Common myeloid progenitor, CD34-positive (primary cell): ENCODE measurements at regions not wholly inside any gene's neighbourhood (a gene's known extent, or its start where the extent isn't known, plus 50 kb on each side); places are given as distances from the start of the nearest gene placed in this dataset.
"Not testable (repeated sequence)": the region's sequence is repeated elsewhere in the genome, so short reads cannot be mapped to it uniquely, and the experiment has no call there.

ENCODE experiments used
- CTCF ChIA-PET: fragments of 350-600 bp; sonication (Branson Sonifier 250); formaldehyde crosslinking; loops from one replicate; lab custom pipeline; 2021; ENCODE audit warnings: antibody characterized with exemption; lab: Charles Lee
- POLR2A ChIA-PET: fragments of 350-600 bp; sonication (Branson Sonifier 250); formaldehyde crosslinking; loops from one replicate; lab custom pipeline; 2021; ENCODE audit warnings: antibody characterized with exemption; lab: Charles Lee
- DNase-seq, 3 donors: peaks; one replicate each; pipeline versions ENCODE4 v3.0.0 to v3.0.0-alpha.2; 2013
- H3K27ac ChIP-seq, 2 experiments: 1 replicate in 1 of 2; 2 replicates in 1 of 2; pipeline ENCODE4 v1.7.0; 2013; ENCODE audit warnings: inconsistent platforms in 2 of 2, low read length in 2 of 2, mild to moderate bottlenecking in 2 of 2, low read depth in 1 of 2, moderate library complexity in 1 of 2; ENCODE audit not compliant: severe bottlenecking in 2 of 2, insufficient read depth in 1 of 2, poor library complexity in 1 of 2
- H3K27me3 ChIP-seq, 5 experiments: replicated peaks in 2 of 5; 1 replicate in 3 of 5; 2 replicates in 2 of 5; pipeline versions ENCODE4 v1.6.1 to v1.7.0; 2013; ENCODE audit warnings: low read length in 4 of 5, mild to moderate bottlenecking in 2 of 5, moderate library complexity in 2 of 5, inconsistent platforms in 1 of 5; ENCODE audit not compliant: insufficient read depth in 5 of 5, control insufficient read depth in 4 of 5
- H3K36me3 ChIP-seq, 4 experiments: 1 replicate in 2 of 4; 2 replicates in 2 of 4; pipeline versions ENCODE4 v1.6.1 to v1.7.0; 2013; ENCODE audit warnings: low read length in 3 of 4, control low read depth in 1 of 4, mild to moderate bottlenecking in 1 of 4; ENCODE audit not compliant: control insufficient read depth in 4 of 4, insufficient read depth in 4 of 4
- H3K4me1 ChIP-seq, 4 experiments: 1 replicate in 3 of 4; 2 replicates in 1 of 4; pipeline versions ENCODE4 v1.6.1 to v1.7.1; 2013; ENCODE audit warnings: low read length in 3 of 4, mild to moderate bottlenecking in 3 of 4, control low read depth in 1 of 4, inconsistent platforms in 1 of 4, moderate library complexity in 1 of 4; ENCODE audit not compliant: control insufficient read depth in 4 of 4, insufficient read depth in 4 of 4; ENCODE audit errors: control extremely low read depth in 1 of 4
- H3K4me3 ChIP-seq, 7 experiments: 1 replicate in 4 of 7; 2 replicates in 3 of 7; pipeline versions ENCODE4 v1.5.1 to v1.7.0; 2013; ENCODE audit warnings: mild to moderate bottlenecking in 7 of 7, low read length in 6 of 7, moderate library complexity in 6 of 7, inconsistent platforms in 2 of 7, low read depth in 2 of 7, control low read depth in 1 of 7; ENCODE audit not compliant: insufficient read depth in 4 of 7, control insufficient read depth in 1 of 7; ENCODE audit errors: extremely low read depth in 1 of 7
- H3K9me3 ChIP-seq, 5 experiments: 1 replicate in 4 of 5; 2 replicates in 1 of 5; pipeline versions ENCODE4 v1.6.1 to v1.7.1; 2013; ENCODE audit warnings: low read length in 4 of 5, mild to moderate bottlenecking in 2 of 5, inconsistent platforms in 1 of 5, low read depth in 1 of 5, moderate library complexity in 1 of 5; ENCODE audit not compliant: control insufficient read depth in 4 of 5, insufficient read depth in 2 of 5; ENCODE audit errors: control extremely low read depth in 1 of 5
- WGBS: methylation state at CpG from one replicate; pipeline ENCODE4 v1.1.5; 2013; ENCODE audit not compliant: insufficient coverage; 5-methylcytosine and 5-hydroxymethylcytosine counted together

DNA sequence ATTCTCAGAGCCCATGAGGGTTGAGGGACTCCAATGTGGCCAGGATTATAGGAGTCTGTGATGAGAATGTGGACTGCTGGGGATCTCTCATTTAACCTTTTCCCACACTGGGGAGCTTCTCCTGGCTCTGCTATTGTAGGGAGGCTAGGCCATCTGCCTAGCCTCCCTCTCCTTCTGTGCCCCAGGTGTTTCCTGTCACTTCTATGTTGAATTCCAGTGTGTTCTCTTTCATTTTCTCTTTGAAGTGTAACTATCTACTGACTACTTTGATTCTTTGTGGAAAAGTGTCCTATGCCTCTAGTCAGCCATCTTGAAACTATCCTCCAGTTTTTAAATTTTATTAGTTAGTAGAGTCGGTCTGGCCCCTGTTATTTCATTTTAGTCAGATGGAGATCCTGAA, 53.4 kb upstream of the ABCD2 start:
- WGBS, result 100% methylated on average over 1 of the region's 1 CpG
- CTCF ChIA-PET, result no interaction called here
- DNase-seq, result peak in 1 of 3 donors; percentile 2

DNA sequence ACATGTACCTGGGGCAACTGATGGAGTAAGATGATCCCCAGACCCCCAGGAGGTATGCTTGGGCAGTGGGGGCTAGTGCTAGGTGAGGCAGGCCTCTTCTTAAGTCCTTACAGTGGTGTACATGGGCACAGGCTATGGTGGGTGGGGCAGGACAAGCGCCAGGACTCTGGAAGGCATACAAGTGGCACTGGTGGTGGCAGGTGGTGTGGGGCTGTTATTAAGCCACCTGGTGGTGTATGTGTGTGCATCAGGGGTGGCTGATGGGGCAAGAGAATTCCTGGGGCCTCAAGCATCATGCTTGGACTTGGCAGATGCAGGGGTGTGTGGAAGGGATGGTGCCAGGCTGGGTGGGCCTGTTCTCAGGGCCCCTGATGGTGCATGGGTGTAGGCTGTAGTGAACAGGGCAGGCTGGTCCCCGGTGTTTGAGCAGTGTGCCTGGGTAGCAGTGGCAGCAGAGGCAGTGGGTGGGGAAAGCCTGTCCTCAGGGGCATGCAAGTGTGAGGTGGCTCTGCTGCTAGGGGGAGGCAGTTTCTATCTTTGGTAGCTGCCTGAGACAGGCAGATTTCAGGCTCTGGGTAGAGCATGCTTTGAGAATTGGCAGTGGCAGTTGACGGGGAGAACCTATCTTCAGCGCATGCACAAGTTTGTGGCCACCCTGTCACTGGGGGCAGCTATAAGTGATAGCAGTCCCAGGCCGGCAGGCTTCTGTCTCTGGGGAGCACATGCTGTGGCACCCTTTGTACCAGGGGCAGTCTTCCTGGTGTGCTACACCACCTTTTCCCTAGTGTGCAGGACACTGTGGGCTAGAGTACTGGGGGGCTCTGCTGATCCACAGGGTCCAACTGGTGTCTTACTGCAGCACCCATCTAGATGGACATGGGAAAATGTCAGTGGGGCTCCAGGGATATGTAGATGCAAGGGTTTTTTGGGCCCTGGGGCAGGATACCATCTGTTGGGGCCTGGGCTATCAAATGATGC, 52.6 kb upstream of the ABCD2 start:
- Histone ChIP-seq H3K36me3 (no peaks in the 10 kb centered on the region), H3K27me3 (no peaks in the 10 kb centered on the region), H3K9me3 (peaks cover 0 to 3% (median 0%) of the 10 kb centered on the region in 5 experiments), H3K4me3 (no peak overlapping the region), H3K4me1 (no peaks in the 10 kb centered on the region), H3K27ac (no peak overlapping the region)
- POLR2A ChIA-PET, result no interaction called here
- DNase-seq, result no peak
- WGBS, result 98% methylated on average over 4 of the region's 5 CpGs
- CTCF ChIA-PET, result no interaction called here

More for the DNA sequence above, 53.4 kb upstream of the ABCD2 start:
- Histone ChIP-seq H3K36me3 (no peaks in the 10 kb centered on the region), H3K27ac (no peak overlapping the region), H3K27me3 (no peaks in the 10 kb centered on the region), H3K4me3 (no peak overlapping the region), H3K4me1 (no peaks in the 10 kb centered on the region), H3K9me3 (peaks cover 0 to 3% (median 0%) of the 10 kb centered on the region in 5 experiments)
- POLR2A ChIA-PET, result no interaction called here

DNA sequence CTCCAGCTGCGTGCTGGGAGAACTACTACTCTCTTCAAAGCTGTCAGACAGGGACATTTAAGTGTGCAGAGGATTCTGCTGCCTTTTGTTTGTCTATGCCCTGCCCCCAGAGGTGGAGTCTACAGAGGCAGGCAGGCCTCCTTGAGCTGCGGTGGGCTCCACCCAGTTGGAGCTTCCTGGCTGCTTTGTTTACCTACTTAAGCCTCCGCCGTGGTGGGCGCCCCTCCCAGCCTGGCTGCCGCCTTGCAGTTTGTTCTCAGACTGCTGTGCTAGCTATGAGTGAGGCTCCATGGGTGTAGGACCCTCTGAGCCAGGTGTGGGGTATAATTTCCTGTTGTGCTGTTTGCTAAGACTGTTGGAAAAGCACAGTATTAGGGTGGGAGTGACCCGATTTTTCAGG, 49.9 kb upstream of the ABCD2 start:
- H3K27me3 ChIP-seq, H3K27ac ChIP-seq, H3K36me3 ChIP-seq, DNase-seq, H3K4me1 ChIP-seq, CTCF ChIA-PET, H3K4me3 ChIP-seq, POLR2A ChIA-PET, H3K9me3 ChIP-seq: not testable (repeated sequence)
- 89% methylated on average over 6 of the region's 7 CpGs for WGBS
